ENCODE measurements at regions not wholly inside any gene's neighbourhood (a gene's known extent, or its start where the extent isn't known, plus 50 kb on each side); places are given as distances from the start of the nearest gene placed in this dataset.
A peak's percentile ranks its signal among the peaks of the same experiment; 100 is the strongest.
"Not testable (repeated sequence)": the region's sequence is repeated elsewhere in the genome, so short reads cannot be mapped to it uniquely, and the experiment has no call there.

GRCh38 chr5:18765304-18765703 is 1131.0 kb downstream of the TAF11L14 start:
- DNase-seq (no peak), ATAC-seq (no peak)
- intact Hi-C loops (cut with DNase I), result no loop called here

- no peak for ATAC-seq
- intact Hi-C loops (cut with DNase I), result loop anchor here in 1 of 2 donors (10.0 kb wide), 1 partner anchor 834 kb away; no protein-coding TSS in a partner anchor
- no peak for DNase-seq
Observed at GRCh38 chr5:18771097-18771610, 1136.9 kb downstream of the TAF11L14 start.

GRCh38 chr5:18772475-18772874 is 1138.2 kb downstream of the TAF11L14 start:
- DNase-seq (no peak), ATAC-seq (no peak)
- intact Hi-C loops (cut with DNase I), result loop anchor here in 1 of 2 donors (10.0 kb wide), 1 partner anchor 832 kb away; no protein-coding TSS in a partner anchor

GRCh38 chr5:18778225-18778624 is 1144.0 kb downstream of the TAF11L14 start:
- intact Hi-C loops (cut with DNase I), result loop anchor here in 1 of 2 donors (10.0 kb wide), 1 partner anchor 827 kb away; no protein-coding TSS in a partner anchor
- DNase-seq, result no peak
- no peak for ATAC-seq

- intact Hi-C loops (cut with DNase I), result no loop called here
- no peak for DNase-seq
- ATAC-seq, result no peak
Observed at GRCh38 chr5:18789218-18789998, 1155.1 kb downstream of the TAF11L14 start.

- ATAC-seq, result no peak
- intact Hi-C loops (cut with DNase I), result no loop called here
Observed at GRCh38 chr5:18792145-18792544, 1157.9 kb downstream of the TAF11L14 start.

GRCh38 chr5:18797222-18797621 is 1163.0 kb downstream of the TAF11L14 start:
- DNase-seq (no peak), ATAC-seq (no peak)
- intact Hi-C loops (cut with DNase I), result no loop called here

More at GRCh38 chr5:18792145-18792544, 1157.9 kb downstream of the TAF11L14 start:
- DNase-seq, result peak; percentile 21

GRCh38 chr5:18798058-18798457 is 1163.8 kb downstream of the TAF11L14 start:
- ATAC-seq, result no peak
- intact Hi-C loops (cut with DNase I), result no loop called here

GRCh38 chr5:18799482-18800128 is 1165.3 kb downstream of the TAF11L14 start:
- intact Hi-C loops (cut with DNase I), result no loop called here
- ATAC-seq (no peak), DNase-seq (no peak)

More at GRCh38 chr5:18798058-18798457, 1163.8 kb downstream of the TAF11L14 start:
- no peak for DNase-seq

- intact Hi-C loops (cut with DNase I), result no loop called here
- ATAC-seq, result no peak
- DNase-seq, result no peak
Observed at GRCh38 chr5:18800293-18801025, 1166.2 kb downstream of the TAF11L14 start.

- ATAC-seq; intact Hi-C loops (cut with DNase I); DNase-seq: not testable (repeated sequence)
Observed at GRCh38 chr5:18801413-18801812, 1167.2 kb downstream of the TAF11L14 start.

GRCh38 chr5:18802336-18802735 is 1168.1 kb downstream of the TAF11L14 start:
- intact Hi-C loops (cut with DNase I), result no loop called here
- ATAC-seq, result no peak
- no peak for DNase-seq

GRCh38 chr5:18805376-18805775 is 1171.1 kb downstream of the TAF11L14 start:
- ATAC-seq (no peak), DNase-seq (no peak)
- intact Hi-C loops (cut with DNase I), result no loop called here

GRCh38 chr5:18807256-18808149 is 1173.2 kb downstream of the TAF11L14 start:
- DNase-seq (no peak), ATAC-seq (no peak)
- intact Hi-C loops (cut with DNase I), result no loop called here

GRCh38 chr5:18811661-18812060 is 1176.3 kb downstream of the CDH18 start:
- ATAC-seq, result no peak
- DNase-seq, result no peak
- intact Hi-C loops (cut with DNase I), result no loop called here

- intact Hi-C loops (cut with DNase I), result no loop called here
- DNase-seq (no peak), ATAC-seq (no peak)
Observed at GRCh38 chr5:18828351-18828750, 1159.6 kb downstream of the CDH18 start.

GRCh38 chr5:18829539-18829938 is 1158.5 kb downstream of the CDH18 start:
- no peak for DNase-seq
- intact Hi-C loops (cut with DNase I), result no loop called here
- no peak for ATAC-seq

GRCh38 chr5:18850216-18850615 is 1137.8 kb downstream of the CDH18 start:
- intact Hi-C loops (cut with DNase I), result no loop called here
- DNase-seq, result no peak
- ATAC-seq, result no peak

GRCh38 chr5:18872978-18873377 is 1115.0 kb downstream of the CDH18 start:
- intact Hi-C loops (cut with DNase I), result no loop called here
- DNase-seq (no peak), ATAC-seq (no peak)
